GM21737 (cell line): ENCODE measurements at regions not wholly inside any gene's neighbourhood (a gene's known extent, or its start where the extent isn't known, plus 50 kb on each side); places are given as distances from the start of the nearest gene placed in this dataset.

Experiments used
- ATAC-seq: cut with Tn5 transposase; IDR thresholded peaks from one replicate; pipeline ENCODE4 v1.9.1; 2021; ENCODE audit warnings: mild to moderate bottlenecking, moderate library complexity; ENCODE audit not compliant: unreplicated experiment

DNA sequence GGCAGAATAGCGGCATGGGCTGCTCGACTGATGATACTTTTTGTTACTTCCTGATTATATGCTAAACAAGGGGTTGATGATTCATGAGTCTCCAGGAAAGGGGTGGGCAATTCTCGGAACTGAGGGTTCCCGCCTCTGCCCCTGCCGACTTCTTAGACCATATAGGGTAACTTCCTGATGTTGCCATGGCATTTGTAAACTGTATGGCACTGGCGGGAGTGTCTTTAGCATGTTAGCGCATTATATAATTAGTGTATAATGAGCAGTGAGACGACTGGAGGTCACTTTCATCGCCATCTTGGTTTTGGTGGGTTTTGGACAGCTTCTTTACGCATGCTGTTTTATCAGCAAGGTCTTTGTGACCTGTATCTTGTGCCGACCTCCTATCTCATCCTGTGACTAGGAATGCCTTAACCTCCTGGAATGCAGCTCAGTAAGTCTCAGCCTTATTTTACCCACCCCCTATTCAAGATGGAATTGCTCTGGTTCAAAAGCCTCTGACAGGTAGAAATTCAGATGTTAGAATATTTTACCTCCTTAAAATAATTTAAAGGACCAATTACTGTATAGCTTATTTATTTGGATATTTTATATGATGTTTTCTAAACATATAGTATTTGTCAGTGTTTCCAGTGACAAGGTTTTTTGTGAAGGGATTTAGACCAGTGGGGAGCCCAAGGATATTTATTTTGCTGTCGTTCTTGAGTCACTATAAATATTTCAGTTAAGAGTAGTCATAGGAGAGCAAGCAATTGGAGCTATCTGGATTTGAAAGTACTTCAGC, 90.1 kb upstream of the PIK3CG start:
- no peak for ATAC-seq

DNA sequence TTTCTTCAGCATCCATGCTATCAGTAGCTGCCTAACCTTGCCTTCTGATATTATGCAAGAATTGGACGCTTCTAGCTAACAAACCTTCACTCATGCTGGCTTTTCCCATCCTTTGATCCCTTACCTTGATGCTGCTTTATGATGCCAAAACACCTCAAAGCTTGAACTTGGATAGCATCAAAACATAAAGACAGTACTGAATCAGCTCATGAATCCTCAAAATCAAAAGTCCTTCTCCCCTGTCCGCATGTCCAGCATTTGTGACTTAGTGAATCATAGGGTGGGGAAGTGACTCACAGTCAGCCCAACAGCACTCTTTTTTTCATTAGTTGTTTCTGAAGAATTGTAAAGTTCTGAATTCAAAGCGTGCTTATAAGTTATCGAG, 89.5 kb upstream of the PIK3CG start:
- ATAC-seq: no peak

- no peak for ATAC-seq
Measured at GRCh38 chr7:106775975-106776607, 89.0 kb upstream of the PIK3CG start.

DNA sequence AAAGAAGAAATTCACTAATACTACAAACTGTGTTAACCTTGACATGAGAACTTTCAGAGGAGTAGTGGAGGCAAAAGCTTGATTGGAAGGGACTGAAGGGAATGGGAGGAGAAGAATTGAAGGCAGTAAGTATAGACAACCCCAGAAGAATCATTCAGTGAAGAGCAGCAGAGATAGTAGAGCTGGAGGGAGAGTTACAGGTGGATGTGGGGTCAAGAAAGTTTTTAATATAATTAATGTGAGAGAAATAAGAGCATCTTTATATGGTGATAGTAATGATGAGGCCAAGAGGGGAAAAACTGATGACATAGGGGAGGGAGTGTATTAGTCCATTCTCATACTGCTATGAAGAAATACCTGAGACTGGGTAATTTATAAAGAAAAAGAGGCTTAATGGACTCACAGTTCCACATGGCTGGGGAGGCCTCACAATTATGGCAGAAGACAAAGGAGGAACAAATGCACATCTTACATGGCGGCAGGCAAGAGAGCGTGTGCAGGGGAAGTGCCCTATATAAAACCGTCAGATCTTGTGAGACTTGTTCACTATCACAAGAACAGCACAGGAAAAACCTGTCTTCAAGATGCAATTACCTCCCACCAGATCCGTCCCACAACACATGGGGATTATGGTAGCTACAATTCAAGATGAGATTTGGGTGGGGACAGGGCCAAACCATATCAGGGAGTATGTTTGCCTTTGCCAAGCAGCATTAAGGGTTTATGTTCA, 88.3 kb upstream of the PIK3CG start:
- no peak for ATAC-seq

GRCh38 chr7:106777674-106778299, 87.3 kb upstream of the PIK3CG start:
- ATAC-seq: no peak

- ATAC-seq: no peak
Measured at GRCh38 chr7:106778656-106779250, 86.3 kb upstream of the PIK3CG start.

GRCh38 chr7:106779877-106780276, 85.2 kb upstream of the PIK3CG start:
- no peak for ATAC-seq

- ATAC-seq: no peak
Measured at GRCh38 chr7:106781007-106781406, 84.1 kb upstream of the PIK3CG start.

DNA sequence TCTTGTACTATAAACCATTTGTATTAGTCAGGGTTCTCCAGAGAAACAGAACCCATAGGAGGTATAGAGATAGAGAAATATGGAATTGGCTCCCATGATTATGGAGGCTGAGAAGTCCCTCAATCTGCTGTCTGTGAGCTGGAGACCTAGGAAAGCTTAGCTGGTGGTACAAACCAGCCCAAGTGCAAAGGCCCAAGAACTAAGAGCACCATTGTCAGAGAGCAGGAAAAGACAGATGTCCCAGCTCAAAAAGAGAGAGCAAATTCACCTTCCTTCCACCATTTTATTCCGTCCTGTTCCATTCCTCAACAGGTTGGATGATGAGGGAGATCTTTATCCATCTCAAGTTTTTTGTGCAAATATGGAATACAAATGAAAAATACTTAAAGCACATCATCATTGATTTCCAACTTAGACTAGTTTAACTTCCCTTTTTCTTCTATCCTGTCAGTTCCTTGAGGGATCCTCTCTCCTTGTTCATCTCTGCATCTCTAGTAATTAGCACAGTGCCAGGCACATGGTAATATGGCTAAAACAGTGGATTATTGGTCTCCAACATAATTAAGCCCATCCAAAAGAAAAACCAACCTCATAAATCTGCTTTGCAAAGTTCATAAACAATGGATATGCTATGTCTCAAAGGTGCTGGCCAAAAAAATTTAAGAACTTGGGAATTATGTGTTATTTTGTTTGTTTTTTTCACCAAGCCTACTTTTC, 83.1 kb upstream of the PIK3CG start:
- no peak for ATAC-seq

GRCh38 chr7:106783286-106783685, 81.8 kb upstream of the PIK3CG start:
- ATAC-seq: no peak

GRCh38 chr7:106788637-106789036, 76.4 kb upstream of the PIK3CG start:
- no peak for ATAC-seq

DNA sequence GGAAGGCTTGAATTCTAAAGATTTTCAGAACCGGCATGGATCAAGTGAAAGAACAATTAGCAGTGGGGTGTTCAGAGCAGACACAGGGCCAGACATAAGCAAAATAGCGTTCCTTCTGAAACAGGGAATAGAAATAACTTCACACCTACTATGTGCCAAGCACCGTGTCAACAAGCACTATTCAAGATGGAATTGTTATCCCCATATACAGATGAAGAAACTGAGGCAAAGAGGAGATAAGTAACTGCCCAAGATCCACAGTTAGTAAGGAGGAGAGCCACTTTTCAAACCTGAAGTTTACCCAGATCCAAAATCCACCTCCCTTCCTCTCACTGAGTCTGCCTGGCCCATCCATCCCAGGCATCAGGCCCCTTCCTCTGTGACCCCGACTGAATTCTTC, 73.6 kb upstream of the PIK3CG start:
- no peak for ATAC-seq

GRCh38 chr7:106792233-106792926, 72.7 kb upstream of the PIK3CG start:
- no peak for ATAC-seq

DNA sequence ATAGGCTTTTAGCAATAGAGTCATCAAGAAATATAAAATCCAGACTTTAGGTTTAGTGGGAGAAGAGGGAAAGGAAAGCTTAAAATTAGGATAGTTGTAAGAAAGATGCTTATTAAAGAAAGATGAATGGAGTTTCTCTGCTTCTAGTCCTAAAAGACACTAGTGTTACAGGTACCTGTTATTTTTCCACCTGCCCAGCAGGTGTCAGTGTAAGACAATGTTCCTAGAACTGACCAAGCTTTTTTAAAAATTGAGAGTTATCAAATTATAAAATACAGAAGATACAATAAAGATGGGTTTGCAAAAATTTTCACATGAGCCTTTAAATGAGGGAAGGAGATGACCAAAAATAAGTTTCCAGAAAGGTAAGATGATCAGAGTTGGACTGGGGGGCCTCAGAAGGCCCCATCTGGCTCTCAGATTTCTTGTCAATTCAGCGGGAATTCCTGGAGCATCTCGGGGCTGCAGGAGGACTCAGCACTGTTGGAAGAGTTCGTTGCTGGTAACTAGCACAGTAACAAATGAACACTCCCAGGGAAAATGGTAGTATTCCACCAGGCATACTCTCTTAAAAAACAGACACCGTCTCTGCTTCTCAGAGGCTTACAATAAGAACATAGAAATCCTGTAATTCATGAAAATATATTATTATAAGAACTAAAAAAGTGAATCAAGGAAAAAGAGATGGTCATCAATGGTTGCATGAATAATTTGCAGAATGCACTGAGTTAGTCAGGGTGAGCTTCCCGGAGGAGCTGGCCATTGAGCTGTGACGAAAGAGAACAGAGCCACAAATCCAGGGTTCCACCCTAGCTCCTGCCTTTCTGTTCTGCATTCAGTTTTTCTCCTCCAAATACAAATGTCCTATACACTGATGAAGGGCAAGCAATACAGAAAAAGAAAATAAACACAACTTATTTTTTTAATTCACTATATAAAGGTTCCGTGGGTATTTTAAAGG, 71.8 kb upstream of the PIK3CG start:
- ATAC-seq: no peak

GRCh38 chr7:106794276-106795083, 70.6 kb upstream of the PIK3CG start:
- no peak for ATAC-seq

- ATAC-seq: no peak
Measured at GRCh38 chr7:106795084-106795876, 69.8 kb upstream of the PIK3CG start.

DNA sequence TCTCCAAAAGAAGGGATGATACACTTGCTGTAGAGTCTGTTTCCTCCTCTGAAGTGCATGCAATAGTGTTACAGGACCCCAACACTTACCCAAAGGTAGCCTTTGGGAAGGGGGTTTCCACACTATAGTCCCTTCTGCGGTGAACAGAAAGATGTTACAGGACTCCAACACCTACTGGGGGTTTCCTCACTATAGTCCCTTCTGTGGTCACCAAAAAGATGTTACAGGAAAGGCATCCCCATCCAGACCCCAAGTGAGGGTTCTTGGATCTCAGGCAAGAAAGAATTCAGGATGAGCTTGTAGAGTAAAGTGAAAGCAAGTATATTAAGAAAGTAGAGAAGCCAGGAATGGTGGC, 69.2 kb upstream of the PIK3CG start:
- no peak for ATAC-seq
